ENCODE measurements at regions not wholly inside any gene's neighbourhood (a gene's known extent, or its start where the extent isn't known, plus 50 kb on each side); places are given as distances from the start of the nearest gene placed in this dataset.

DNA sequence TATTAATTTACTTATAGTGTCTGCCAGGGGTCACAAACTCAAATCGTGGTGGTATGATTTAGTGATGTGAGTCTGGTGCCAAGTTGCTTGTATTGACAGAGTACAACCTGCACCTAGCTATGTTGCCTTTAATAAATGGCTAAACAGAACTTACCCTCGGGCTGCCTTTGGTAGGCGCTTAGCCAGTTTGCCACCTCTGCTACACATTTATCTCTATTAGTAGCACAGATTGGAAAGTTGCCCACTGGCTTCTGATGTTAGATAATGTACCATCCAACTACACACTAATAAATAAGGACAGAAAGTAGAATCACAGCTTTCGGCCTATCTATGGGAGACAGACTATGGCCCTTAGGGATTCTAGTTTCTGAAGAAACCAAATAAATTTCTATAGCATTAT lies 368.4 kb downstream of the MAN2A1 start:
- no peak for TF ChIP-seq CTCF (IDR thresholded peaks at IDR 0.05)
- TF ChIP-seq POLR2A (IDR thresholded peaks at IDR 0.05), result no peak
